ENCODE measurements at regions not wholly inside any gene's neighbourhood (a gene's known extent, or its start where the extent isn't known, plus 50 kb on each side); places are given as distances from the start of the nearest gene placed in this dataset.

- TF ChIP-seq CTCF (IDR thresholded peaks at IDR 0.05), result no peak
- TF ChIP-seq EZH2 (IDR thresholded peaks at IDR 0.05), result no peak
Observed at GRCh38 chr5:118687661-118688621, 300.4 kb downstream of the DTWD2 start.

All from neural progenitor cell (in vitro differentiated cells).